ENCODE measurements at regions not wholly inside any gene's neighbourhood (a gene's known extent, or its start where the extent isn't known, plus 50 kb on each side); places are given as distances from the start of the nearest gene placed in this dataset.

DNA sequence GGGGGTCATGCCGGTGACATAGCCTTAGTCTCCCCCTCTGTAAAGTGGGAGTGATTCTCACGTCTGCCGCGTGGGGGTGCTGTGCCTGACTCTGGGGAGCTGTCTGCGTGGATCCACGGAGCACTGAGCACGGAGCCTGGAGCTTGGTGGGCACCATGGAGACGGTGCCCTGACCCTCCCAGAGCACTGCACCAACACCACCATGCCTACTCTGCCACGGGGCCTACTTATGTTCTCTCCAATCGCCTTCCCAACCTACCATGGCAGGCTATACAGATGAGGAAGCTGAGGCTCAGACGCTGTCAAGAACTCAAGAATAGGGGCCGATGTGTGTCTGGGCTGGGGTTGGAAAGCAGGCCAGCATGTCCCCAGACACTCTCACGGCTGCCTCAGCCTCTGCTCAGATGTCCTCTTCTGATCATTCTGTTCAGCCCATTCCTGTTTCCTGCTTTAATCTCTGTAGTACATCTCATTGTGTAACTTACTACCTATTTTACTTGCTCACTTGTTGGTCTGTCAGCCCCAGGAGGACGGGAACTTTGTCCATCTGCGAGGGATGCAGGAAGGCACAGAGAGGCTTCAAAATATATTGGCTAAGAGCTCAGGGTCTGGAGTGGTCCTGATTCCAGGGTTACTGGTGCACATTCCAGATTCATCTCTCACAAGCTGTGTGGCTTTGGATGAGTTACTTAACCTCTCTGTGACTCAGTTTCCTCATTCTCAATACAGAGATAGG is 168.1 kb upstream of the HS6ST1 start:
- Mint-ChIP-seq H3K9me3 (peaks cover under 1% of the 10 kb centered on the region), H3K4me3 (no peak overlapping the region), H3K27ac (no peak overlapping the region), H3K36me3 (no peaks in the 10 kb centered on the region), H3K27me3 (peaks cover 6% of the 10 kb centered on the region), H3K4me1 (no peaks in the 10 kb centered on the region)
- DNase-seq: no peak

DNA sequence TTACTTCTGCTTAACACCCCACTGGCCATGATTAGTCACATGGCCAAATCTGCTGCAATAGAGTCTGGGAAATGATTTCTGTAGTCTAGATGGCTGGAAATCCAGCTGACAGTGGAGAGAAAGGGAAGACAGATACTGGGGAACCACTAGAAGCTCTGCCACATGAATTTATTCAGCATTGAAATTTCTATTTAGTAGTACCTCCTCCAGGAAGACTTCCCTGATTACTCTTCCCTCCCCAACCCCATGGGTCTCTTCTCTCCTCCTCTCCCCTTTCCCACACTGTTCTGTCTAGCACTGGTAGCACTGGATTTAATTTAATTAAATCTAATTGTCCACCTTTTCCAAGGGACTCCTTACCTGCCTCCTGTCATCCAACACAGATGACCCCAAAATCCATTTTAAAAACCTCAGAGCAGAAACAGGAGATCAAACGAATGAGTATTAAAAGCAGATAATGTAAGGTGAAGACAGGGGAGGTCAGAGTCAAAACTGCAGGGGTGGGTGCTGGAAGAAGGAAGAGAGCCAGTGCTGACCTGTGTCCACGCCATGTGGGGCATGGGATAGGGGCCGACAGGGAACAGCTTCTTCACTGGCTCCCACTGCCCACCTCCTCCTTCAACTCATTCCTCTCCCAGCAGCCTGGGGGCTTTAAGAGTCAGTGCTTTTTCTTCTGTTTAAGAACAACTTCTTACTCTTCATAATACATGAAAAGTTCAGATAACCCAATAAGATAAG is 169.2 kb upstream of the HS6ST1 start:
- Mint-ChIP-seq H3K27me3 (peaks cover 6% of the 10 kb centered on the region), H3K36me3 (no peaks in the 10 kb centered on the region), H3K4me3 (no peak overlapping the region), H3K27ac (no peak overlapping the region), H3K4me1 (no peaks in the 10 kb centered on the region), H3K9me3 (no peaks in the 10 kb centered on the region)
- DNase-seq: no peak

DNA sequence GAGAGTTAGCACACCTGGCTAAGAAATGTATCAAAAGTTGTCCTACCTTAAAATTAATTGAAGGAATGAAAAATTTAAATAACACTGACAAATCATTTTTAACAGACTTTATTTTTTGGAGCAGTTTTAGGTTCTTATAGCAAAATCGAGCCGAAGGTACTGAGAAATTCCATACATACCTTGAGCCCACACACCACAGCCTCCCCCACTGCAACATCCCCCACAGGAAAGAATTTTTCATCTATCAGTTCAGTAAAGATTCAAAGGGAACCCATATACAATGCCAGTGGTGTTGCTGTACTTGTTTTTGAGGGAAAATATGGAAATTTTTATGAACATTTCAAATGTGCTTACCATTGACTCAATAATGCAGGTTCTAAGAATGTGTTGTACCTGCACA is 169.8 kb upstream of the HS6ST1 start:
- H3K4me1 Mint-ChIP-seq: no peaks in the 10 kb centered on the region
- H3K4me3 Mint-ChIP-seq: no peak overlapping the region
- no peak overlapping the region for H3K27ac Mint-ChIP-seq
- H3K9me3 Mint-ChIP-seq: no peaks in the 10 kb centered on the region
- no peaks in the 10 kb centered on the region for H3K36me3 Mint-ChIP-seq
- peaks cover 6% of the 10 kb centered on the region for H3K27me3 Mint-ChIP-seq
- no peak for DNase-seq

DNA sequence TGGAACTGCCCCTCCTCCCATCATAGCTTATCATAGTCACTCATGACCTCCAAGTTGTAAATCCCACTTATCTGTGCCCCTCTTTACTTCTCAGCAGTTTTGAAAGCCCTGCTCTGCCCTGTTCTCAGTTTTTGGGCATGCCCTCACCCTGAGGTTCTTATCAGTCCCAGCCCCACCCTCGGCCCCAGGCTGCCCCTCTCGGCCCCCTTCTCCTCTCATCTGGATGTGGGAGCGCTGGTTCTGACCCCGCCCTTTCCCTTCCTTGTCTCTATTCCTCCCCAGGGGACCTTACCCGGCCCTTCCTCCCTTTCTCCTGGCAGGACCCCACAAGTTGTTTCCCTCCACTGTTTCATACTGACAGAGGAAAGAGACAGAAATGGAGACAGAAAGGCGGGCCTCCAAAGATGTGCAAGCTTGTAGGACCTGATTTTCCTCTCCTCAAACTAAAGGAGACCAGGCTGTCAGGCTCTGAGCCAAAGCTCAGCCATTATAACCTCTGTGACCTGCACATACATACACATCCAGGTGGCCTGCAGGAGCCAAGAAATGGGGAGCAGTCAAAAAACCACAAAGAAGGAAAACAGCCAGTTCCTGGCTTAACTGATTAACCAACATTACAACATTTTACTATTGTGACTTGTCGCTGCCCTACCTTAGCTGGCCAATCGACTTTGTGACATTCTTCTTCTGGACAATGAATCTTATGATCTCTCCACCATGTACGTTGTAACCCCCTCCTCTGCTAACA is 171.0 kb upstream of the HS6ST1 start:
- peaks cover 9% of the 10 kb centered on the region for H3K27me3 Mint-ChIP-seq
- H3K27ac Mint-ChIP-seq: no peak overlapping the region
- no peaks in the 10 kb centered on the region for H3K9me3 Mint-ChIP-seq
- H3K4me3 Mint-ChIP-seq: no peak overlapping the region
- no peak for DNase-seq
- no peaks in the 10 kb centered on the region for H3K4me1 Mint-ChIP-seq
- no peaks in the 10 kb centered on the region for H3K36me3 Mint-ChIP-seq

DNA sequence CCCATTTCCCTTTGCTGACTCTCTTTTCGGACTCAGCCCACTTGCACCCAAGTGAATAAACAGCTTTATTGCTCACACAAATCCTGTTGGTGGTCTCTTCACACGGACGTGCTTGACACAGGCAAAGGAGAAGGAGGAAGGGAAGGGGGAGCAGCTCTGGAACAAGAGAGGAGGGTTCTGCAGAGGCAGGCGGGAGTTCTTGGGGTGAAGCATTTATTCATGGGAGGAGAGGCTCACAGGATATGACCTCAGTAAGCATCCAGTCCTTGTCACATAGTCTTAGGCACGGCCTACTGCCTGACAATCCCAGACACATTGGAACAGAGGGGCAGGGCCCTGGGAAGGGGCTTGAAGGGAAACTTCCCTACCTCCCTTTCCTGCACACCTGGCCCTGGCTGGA is 171.7 kb upstream of the HS6ST1 start:
- H3K4me3 Mint-ChIP-seq: no peak overlapping the region
- H3K9me3 Mint-ChIP-seq: no peaks in the 10 kb centered on the region
- no peaks in the 10 kb centered on the region for H3K4me1 Mint-ChIP-seq
- H3K27ac Mint-ChIP-seq: no peak overlapping the region
- no peaks in the 10 kb centered on the region for H3K36me3 Mint-ChIP-seq
- peaks cover 11% of the 10 kb centered on the region for H3K27me3 Mint-ChIP-seq
- no peak for DNase-seq

DNA sequence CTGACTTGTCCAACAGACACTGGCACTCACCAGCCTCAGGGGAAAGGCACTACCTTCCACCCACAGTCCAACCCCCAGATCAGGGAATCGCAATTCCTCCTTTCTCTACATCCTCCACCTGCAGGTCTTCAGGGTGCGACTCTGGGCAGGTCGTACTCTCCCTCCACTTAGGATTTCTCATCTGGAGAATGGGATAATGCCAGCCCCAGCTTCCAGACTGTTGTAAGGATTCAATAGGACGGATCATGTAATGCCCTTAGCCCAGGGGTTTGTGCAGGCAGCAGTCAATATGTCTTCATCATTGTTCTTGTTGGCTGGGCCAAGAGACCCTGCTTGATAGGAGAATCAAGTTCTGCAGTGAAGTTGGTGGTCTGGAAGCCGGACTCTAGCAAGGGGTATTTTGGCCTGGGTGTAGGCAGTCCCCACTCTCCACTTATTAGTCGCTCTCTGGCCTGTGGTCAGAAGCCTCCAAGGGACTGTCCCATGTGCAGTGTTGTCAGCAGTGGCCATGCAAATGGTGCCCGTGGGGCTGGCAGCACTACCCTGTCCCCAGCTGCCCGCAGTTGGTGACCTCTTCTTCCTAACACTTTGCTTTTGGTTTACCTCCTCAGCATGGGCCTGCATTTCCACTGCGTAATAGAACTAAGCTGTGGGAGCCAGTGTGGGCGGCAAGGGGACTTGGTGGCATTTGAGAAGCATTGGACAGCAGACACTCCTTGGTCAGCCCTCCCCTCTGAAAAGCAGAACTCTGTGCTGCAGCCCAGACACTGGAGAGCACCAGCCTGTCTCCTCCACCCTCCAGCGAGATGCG is 172.4 kb upstream of the HS6ST1 start:
- Mint-ChIP-seq H3K27me3 (peaks cover 11% of the 10 kb centered on the region), H3K9me3 (no peaks in the 10 kb centered on the region), H3K4me1 (no peaks in the 10 kb centered on the region), H3K27ac (no peak overlapping the region), H3K36me3 (no peaks in the 10 kb centered on the region), H3K4me3 (no peak overlapping the region)
- no peak for DNase-seq

DNA sequence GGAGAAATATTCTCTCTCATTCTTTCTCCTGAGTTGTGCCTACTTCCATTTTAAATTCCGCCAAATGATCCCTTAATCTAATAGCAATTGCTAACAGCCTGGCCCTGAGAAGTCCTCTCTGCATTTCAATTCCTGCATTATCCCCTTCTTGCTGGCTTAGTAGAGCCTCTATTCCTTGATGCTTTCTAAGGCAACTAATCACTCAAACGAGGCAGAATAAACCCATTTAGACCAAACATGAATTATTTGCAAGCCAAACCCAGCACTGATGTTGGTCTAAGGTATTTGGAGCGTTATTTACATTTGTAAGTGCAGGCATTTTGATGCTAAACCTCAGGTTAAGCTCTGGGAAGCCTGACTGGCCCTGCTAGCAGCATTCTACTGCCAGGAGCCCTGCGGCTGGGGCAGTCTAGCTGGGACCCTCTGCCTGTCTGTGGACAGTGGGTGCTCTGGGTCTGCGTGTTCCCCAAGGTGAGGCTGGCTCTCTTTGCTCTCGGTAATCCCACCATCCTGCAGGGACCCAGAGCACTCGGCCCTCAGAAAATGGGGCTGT is 173.1 kb upstream of the HS6ST1 start:
- Mint-ChIP-seq H3K4me3 (no peak overlapping the region), H3K9me3 (no peaks in the 10 kb centered on the region), H3K27ac (no peak overlapping the region), H3K27me3 (peaks cover 10% of the 10 kb centered on the region), H3K36me3 (no peaks in the 10 kb centered on the region), H3K4me1 (no peaks in the 10 kb centered on the region)
- DNase-seq: no peak

DNA sequence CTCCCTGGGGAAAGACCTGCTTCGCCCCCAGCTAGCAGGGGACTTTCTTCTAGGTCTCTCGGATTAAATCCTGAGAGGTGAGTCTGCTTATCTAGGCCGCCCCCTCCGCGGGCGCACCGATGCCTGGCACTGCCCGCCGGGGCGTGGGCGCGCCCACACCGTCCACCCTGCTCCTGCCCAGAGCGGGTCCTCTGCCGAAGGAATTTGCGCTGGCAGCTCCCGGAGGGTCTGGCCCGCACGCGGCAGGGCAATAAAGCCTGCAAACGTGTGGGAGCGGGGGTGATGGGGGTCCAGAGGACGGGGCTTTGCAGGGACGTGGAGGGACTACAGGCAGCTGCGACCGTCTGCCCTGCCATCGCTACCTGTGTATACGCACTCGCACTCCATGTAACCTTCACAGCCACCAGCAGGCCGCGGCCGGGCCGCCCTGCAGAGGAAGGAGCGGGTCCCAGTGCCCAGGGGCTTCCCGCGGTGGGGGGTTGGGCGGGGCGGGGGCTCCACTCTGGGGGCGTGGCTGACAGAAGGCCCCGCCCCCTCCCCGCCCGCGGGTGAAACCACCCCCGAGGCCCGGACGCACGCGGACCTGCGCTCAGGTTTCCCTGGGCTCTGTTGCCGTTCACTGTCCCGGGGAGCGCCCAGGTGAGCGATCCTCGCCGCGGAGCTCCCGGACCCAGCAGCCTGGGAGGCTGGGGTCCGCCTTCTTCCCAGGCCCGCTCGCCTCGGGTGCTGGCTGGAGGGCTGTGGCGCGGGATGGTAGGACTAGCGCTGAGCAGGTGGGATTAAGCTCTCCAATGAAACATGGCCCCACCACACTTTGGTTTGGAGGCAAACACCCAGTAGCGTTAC is 174.5 kb upstream of the HS6ST1 start:
- H3K4me1 Mint-ChIP-seq: no peaks in the 10 kb centered on the region
- H3K27me3 Mint-ChIP-seq: peaks cover 8% of the 10 kb centered on the region
- H3K27ac Mint-ChIP-seq: no peak overlapping the region
- no peaks in the 10 kb centered on the region for H3K9me3 Mint-ChIP-seq
- DNase-seq: no peak
- no peaks in the 10 kb centered on the region for H3K36me3 Mint-ChIP-seq
- H3K4me3 Mint-ChIP-seq: no peak overlapping the region

DNA sequence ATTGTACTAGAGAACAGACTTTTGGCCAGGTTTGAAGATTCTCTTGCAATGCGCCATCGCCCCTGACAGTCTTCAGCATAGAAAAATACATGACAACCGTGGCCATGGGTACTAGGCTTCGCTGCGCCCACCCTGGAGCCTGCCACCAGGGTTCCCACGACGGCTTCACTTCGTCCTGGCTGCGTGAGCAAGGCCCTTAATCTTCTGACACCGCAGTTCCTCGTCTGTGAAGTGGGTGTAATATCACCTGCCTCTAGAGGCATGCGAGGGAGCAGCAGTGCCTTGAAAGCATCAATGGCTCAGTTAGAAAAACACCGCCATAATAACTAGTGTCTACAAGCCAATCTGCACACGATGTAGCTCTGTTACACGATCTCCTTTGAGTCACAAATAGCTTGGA is 175.2 kb upstream of the HS6ST1 start:
- DNase-seq: no peak
- Mint-ChIP-seq H3K27me3 (peaks cover 8% of the 10 kb centered on the region), H3K4me3 (no peak overlapping the region), H3K4me1 (no peaks in the 10 kb centered on the region), H3K27ac (no peak overlapping the region), H3K36me3 (no peaks in the 10 kb centered on the region), H3K9me3 (no peaks in the 10 kb centered on the region)

DNA sequence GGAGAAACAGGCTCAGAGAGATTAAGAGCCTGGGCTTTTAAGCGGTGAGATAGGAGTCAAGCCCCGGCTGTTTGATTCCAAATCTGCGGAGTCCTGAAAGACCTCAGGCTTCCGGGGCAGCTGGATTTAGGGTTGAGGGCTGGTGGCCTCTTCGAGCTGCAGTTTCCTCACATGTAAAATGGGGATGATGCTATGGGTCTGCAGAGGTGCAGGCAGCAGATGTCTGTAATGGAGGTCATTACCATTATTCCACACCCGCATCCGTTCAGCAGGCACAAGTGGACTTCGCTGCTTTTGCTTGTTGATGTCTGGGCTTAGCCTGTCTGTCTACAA is 175.6 kb upstream of the HS6ST1 start:
- Mint-ChIP-seq H3K4me3 (no peak overlapping the region), H3K36me3 (no peaks in the 10 kb centered on the region), H3K4me1 (no peaks in the 10 kb centered on the region), H3K27me3 (peaks cover 8% of the 10 kb centered on the region), H3K27ac (no peak overlapping the region), H3K9me3 (no peaks in the 10 kb centered on the region)
- DNase-seq: no peak

DNA sequence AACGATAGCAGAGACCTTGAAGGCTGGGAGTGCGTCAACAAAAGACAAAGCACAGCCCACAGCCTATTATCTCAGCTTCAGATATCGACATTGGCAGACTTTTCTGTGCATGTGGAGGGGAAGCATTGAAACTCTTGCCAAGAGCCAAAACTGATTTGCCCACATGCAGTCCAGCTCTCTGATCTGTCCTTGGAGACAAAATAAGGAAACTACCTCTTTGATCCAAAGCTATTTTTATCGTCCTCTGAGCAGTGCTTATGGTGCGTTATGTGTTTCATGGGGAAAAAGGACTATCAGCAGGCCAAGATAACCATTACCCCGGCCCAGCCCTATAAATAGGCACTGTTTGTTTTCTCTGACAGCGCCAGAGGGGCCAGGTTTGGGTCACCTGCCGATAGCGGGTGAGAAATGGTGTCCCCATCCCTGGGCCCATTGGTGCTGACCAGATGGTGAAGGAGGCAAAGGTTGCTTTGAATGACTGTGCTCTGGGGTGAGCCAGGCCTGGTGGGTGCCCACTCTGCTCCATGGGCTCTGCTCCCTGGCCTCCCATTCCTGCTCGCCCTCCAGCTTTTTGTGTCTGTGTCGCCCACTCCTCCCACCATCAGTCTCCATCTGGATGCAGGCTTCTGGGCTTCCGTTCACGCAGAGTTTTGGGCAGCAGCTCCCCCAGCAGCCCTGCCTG is 176.1 kb upstream of the HS6ST1 start:
- H3K36me3 Mint-ChIP-seq: no peaks in the 10 kb centered on the region

DNA sequence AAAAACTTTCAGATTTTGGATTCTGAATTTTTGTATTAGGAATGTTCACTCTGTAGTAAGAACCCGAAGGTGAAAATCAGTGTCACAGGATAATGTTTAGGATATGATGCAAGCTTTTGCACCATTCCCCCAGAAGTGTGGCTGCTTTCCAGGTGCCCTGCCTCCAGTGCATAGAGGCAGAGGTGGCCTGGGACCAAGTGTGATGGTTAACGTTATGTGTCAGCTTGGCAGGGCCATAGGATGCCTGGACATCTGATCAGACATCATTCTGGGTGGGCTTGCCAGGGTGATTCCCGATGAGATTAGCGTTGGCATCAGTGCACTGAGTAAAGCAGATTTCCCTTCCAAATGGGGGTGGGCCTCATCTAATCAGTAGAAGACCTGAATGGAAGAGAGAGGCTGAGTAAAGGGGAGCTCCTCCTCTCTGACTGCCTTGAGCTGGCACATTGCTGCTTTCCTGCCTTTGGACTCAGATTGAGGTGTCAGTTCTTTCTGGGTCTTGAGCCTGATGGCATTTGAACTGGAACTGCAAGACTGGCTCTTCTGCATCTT is 177.4 kb upstream of the HS6ST1 start:
- Mint-ChIP-seq H3K4me3 (no peak overlapping the region), H3K4me1 (no peaks in the 10 kb centered on the region), H3K27ac (no peak overlapping the region), H3K27me3 (peaks cover 8% of the 10 kb centered on the region), H3K9me3 (no peaks in the 10 kb centered on the region), H3K36me3 (no peaks in the 10 kb centered on the region)
- no peak for DNase-seq

More for the DNA sequence above, 176.1 kb upstream of the HS6ST1 start:
- Mint-ChIP-seq H3K4me3 (no peak overlapping the region), H3K27ac (no peak overlapping the region), H3K27me3 (peaks cover 8% of the 10 kb centered on the region), H3K9me3 (no peaks in the 10 kb centered on the region), H3K4me1 (no peaks in the 10 kb centered on the region)
- DNase-seq: no peak

DNA sequence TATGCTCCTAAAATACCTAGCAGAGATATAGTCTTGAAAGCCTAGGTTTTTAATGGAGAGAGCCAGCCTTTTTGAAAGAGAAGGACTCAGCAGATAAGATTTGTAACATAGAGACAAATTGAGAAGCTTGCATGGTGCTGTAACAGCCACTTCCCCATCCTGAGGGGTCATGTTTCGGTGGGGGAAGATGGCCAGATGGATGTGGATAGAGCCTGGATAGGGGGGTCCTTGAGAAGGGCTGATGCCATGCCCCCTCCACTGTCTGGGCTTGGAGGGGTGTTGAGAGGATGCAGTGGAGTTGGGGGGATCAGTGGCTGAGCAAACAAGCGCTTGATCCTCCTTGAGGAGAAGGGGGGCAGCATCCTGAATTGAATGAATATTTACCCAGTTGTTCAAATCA is 178.0 kb upstream of the HS6ST1 start:
- Mint-ChIP-seq H3K27ac (no peak overlapping the region), H3K27me3 (peaks cover 5% of the 10 kb centered on the region), H3K36me3 (no peaks in the 10 kb centered on the region), H3K4me1 (no peaks in the 10 kb centered on the region), H3K9me3 (no peaks in the 10 kb centered on the region), H3K4me3 (no peak overlapping the region)
- DNase-seq: no peak

All from activated naive CD8-positive, alpha-beta T cell treated with anti-CD3 and anti-CD28 coated beads for 36 hours (primary cell).